GM18868 (cell line): ENCODE measurements at regions not wholly inside any gene's neighbourhood (a gene's known extent, or its start where the extent isn't known, plus 50 kb on each side); places are given as distances from the start of the nearest gene placed in this dataset.

Experiments used
- ATAC-seq: cut with Tn5 transposase; IDR thresholded peaks from one replicate; pipeline ENCODE4 v1.9.1; 2021; ENCODE audit warnings: mild to moderate bottlenecking, moderate library complexity; ENCODE audit not compliant: unreplicated experiment

DNA sequence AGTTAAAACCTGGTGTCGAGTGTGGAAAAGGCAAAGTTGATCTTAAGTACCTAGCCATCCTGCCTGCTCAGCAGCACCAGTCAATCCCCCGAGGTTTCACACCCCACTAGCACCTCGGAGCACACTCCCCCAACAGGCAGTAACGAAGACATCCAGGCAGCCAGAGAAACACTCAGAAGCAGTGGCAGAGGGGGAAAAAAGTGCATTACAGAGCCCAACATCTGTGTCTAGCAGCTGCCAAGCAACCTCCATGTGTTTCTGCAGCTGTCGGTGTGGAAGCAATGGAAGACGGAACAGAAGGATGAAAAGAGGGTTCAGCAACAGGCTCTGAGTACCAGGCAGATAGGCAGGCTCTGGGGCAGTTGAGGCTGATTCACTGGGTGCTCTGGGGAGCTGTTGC lies 73.4 kb upstream of the PROX1 start:
- no peak for ATAC-seq

DNA sequence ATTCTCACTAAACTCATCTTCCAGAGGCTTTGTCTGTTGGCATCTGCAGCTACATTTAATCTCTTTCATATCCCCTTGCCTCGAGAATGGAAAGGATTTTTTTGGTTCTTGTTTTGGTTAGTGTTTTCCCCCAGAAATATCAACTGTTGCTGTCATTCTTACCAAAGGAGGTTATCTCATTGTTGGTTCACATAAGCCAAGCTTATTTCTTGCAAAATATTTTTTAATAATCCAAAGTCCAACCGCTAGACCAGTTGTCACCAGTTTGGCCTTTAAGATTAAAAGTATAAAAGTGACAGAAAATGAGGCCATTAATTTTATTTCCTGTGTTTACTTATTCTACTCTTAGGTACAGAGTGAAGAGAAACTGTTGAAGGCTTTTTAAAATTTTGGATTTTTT lies 66.5 kb upstream of the PROX1 start:
- no peak for ATAC-seq

DNA sequence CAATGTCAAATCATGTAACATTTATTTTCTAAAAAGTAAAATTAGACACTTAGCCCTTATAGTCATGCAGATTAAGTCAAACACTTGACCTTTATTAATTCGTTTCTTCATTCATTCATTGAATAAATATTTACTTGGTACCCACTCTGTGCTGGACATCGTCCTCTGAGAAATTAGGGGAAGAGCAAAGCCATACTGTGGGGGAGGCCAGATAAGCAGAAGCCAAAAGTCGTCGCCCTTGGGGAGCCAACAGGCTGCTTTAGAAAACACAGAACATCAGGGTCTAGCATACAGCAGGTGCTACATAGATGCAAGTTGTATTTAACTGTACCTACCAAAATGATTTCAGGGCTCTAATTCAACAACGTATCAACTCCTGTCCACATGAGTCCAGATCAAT lies 66.1 kb upstream of the PROX1 start:
- ATAC-seq, result no peak

DNA sequence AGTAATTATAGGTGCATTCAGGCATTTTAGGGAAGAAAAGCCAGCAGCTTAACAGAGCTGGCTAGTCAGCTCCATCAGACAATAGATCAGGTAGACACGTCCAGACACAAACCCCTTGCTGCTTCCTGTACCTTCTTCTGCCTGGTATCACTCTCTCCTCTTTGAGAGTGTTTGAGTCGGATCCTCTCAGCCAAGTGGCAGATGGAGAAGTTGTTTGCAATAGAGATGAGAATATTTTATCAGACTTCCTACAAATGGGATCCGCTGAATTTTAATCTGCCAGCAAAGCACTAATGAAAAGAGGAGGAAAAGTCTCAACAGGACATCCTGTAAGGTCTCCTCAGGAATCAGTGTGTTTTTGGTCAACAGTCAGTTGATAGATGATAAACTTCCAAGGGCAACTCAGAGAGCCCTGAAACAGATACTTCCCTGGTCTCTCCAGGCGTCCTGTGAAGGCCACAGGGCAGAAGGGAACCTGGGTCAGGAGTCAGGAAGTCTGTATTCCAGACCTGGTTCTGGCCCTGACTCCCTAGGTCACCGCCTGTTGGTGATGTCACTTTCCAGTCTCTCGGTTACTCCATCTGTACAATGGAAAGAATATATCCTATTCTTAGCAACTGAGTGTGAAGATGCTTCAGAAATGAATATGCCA lies 62.1 kb upstream of the PROX1 start:
- ATAC-seq, result no peak

DNA sequence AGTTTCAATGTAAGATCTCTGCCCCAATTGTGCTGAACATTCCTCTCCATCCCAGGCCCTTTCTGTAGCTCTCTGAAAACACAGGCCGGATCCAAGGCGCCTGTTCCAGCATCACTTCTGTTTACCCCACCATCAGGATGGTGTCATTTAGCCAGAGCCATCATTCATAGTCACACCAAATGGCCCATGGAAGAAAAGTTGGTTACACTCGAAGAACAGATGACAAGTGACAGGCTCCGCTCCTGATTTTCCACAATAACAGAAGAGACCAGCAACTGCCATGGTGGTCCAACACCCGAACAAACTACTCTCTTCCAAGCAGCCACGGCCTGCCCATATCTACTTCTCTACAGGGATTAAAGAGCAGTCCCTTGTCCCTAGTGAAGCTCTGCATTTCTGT lies 59.9 kb upstream of the PROX1 start:
- ATAC-seq, result no peak

DNA sequence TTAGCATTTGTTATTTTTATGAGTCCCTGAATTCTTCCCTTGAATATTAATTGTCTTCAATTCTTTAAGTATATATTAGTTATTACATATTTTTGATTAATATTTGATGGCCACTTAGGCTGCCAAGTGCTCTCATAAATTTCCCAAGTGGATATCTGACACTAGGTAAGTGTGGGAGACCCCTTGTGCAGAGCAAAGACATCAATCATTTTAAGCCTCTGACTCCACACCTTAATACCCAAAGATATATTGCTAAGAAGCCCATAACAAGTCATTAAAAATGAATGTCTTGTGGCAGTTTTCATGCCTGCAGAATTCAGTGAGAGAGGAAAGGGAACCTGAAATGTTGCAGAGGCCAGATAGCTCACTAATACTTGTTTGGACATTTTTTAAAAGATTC lies 58.4 kb upstream of the PROX1 start:
- no peak for ATAC-seq

DNA sequence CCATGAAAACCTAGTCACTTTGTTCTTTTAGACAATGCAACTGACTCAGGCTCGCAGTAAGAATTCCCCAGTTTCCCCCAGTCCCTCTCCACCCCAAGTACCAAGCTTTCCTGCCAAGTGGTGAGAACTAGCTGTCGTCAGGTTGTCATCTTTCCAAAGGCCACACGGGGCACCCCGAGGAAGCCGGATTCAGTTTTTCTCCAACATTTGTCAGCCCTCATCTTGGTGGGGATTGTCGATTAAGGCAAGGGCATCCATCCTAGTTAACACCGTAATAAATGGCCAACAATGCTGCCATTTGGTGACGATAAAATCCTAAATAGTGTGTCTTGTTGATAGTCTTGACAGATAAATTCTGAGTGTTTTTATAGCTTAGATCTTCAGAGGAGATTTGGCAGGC lies 55.9 kb upstream of the PROX1 start:
- no peak for ATAC-seq

DNA sequence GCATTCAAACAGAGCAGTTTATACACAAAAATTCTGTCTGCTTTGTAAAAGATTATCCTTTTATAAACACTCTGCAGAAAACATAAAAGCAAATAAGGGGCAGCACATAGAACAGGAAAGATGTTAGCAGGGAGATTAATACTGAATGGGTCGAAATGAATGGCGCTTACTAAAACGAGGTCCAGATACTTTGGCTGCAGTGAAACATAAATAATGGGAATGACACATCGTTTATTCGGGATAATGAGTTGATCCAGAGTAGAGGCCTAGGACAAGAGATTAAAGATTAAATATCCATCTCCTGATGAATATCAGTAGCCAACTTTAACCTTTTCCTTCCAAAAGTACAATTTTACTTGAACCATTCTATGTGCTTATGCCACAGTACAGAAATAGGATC lies 54.4 kb upstream of the PROX1 start:
- ATAC-seq, result no peak

DNA sequence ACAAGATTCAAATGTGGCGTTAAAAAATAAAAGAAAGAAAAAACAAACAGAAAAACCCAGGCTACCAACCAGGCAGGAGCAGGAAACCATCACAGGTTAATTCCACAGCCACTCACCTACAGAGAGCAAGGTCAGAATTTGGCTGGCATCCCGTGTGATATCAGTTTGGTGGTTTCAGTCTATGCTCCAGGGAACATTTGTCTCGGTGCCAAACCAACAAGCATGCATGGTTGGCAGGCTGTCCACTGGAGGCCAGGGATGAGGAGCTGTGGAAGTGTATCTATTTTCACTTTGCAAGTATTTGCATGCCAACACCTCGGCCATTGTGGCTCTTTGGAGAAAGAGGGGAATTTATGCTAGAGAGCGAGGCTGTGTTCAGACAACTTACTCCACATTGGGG lies 53.1 kb upstream of the PROX1 start:
- ATAC-seq, result no peak

DNA sequence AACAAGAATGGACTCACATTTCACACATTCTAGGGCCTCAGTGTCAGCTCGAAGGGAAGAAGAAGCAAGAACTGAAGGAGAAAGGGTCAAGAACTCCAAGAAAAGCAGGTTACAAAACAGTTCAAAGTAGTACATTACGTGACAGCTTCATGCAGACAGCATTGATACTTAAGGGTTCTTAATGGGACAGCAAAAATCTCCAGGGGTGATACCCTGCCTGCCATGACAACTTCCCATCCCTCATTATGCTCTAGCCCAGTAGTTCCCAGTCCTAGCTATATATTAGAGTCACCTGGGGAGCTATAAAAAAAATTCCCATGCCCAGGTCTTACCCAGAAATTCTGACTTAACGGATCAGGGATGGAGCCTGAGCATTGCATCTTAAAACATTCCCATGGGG lies 51.2 kb upstream of the PROX1 start:
- ATAC-seq, result no peak
